NCI-H82 (cell line): ENCODE measurements at regions not wholly inside any gene's neighbourhood (a gene's known extent, or its start where the extent isn't known, plus 50 kb on each side); places are given as distances from the start of the nearest gene placed in this dataset.
"Not testable (repeated sequence)": the region's sequence is repeated elsewhere in the genome, so short reads cannot be mapped to it uniquely, and the experiment has no call there.

Source experiments
- DNase-seq: peaks from one replicate; lab custom pipeline; 2025; lab: John Stamatoyannopoulos, UW

- DNase-seq: no peak
Measured at GRCh38 chr15:70602834-70603560, 160.4 kb downstream of the UACA start.

GRCh38 chr15:70602281-70602680, 161.1 kb downstream of the UACA start:
- DNase-seq: no peak

- DNase-seq: no peak
Measured at GRCh38 chr15:70597945-70598344, 165.4 kb downstream of the UACA start.

- no peak for DNase-seq
Measured at GRCh38 chr15:70597056-70597603, 166.2 kb downstream of the UACA start.

GRCh38 chr15:70596354-70597055, 166.9 kb downstream of the UACA start:
- DNase-seq: no peak

- no peak for DNase-seq
Measured at GRCh38 chr15:70593795-70594194, 169.6 kb downstream of the UACA start.

GRCh38 chr15:70589728-70590127, 173.6 kb downstream of the UACA start:
- DNase-seq: no peak

- DNase-seq: no peak
Measured at GRCh38 chr15:70589221-70589620, 174.1 kb downstream of the UACA start.

GRCh38 chr15:70588613-70589012, 174.7 kb downstream of the UACA start:
- DNase-seq: no peak

- DNase-seq: no peak
Measured at GRCh38 chr15:70587896-70588567, 175.3 kb downstream of the UACA start.

- DNase-seq: not testable (repeated sequence)
Measured at GRCh38 chr15:70587012-70587634, 176.2 kb downstream of the UACA start.

GRCh38 chr15:70586241-70586640, 177.1 kb downstream of the UACA start:
- DNase-seq: no peak

- DNase-seq: no peak
Measured at GRCh38 chr15:70585707-70586034, 177.7 kb downstream of the UACA start.

- peak; percentile 68 for DNase-seq
Measured at GRCh38 chr15:70584838-70585706, 178.3 kb downstream of the UACA start.

GRCh38 chr15:70584441-70584837, 178.9 kb downstream of the UACA start:
- DNase-seq: no peak

- DNase-seq: no peak
Measured at GRCh38 chr15:70583006-70583405, 180.4 kb downstream of the UACA start.

- no peak for DNase-seq
Measured at GRCh38 chr15:70582143-70582945, 181.0 kb downstream of the UACA start.

- DNase-seq: no peak
Measured at GRCh38 chr15:70580958-70581357, 182.4 kb downstream of the UACA start.

- no peak for DNase-seq
Measured at GRCh38 chr15:70580286-70580685, 183.1 kb downstream of the UACA start.

- DNase-seq: no peak
Measured at GRCh38 chr15:70579766-70580165, 183.6 kb downstream of the UACA start.

- no peak for DNase-seq
Measured at GRCh38 chr15:70578196-70578595, 185.2 kb downstream of the UACA start.
